ENCODE measurements at regions not wholly inside any gene's neighbourhood (a gene's known extent, or its start where the extent isn't known, plus 50 kb on each side); places are given as distances from the start of the nearest gene placed in this dataset.

DNA sequence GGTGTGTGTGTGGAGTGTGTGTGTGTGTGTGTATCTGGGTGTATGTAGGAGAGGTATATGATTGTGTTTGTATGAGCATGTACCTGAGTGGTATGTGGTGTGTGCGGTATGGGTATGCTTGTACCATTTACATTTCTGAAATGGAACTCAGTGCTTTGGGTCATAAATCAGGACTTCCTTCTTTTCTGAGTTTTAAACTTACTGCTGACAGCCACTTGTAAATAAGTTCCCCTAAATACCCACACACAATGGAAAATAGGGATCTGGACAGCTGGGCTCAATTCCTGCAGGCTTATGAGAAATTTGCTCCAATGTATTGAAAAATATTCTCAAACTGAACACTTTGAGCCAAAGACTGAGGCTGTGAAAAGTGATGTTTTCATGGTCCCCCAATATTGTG is 293.6 kb downstream of the HLX start:
- intact Hi-C loops (cut with DNase I), result no loop called here
- Histone ChIP-seq H3K27me3 (no peaks in the 10 kb centered on the region), H3K4me1 (peaks cover 0 to 13% (median 9%) of the 10 kb centered on the region in 3 donors), H3K27ac (no peak overlapping the region), H3K36me3 (no peaks in the 10 kb centered on the region), H3K4me3 (no peak overlapping the region), H3K9me3 (no peaks in the 10 kb centered on the region)
- WGBS, 2 donors, result 94 to 96% methylated on average over 1 of the region's 1 CpG
- no peak for ATAC-seq
- no peak for TF ChIP-seq CTCF (IDR thresholded peaks at IDR 0.05)
- DNase-seq, result no peak
- no peak for FAIRE-seq

DNA sequence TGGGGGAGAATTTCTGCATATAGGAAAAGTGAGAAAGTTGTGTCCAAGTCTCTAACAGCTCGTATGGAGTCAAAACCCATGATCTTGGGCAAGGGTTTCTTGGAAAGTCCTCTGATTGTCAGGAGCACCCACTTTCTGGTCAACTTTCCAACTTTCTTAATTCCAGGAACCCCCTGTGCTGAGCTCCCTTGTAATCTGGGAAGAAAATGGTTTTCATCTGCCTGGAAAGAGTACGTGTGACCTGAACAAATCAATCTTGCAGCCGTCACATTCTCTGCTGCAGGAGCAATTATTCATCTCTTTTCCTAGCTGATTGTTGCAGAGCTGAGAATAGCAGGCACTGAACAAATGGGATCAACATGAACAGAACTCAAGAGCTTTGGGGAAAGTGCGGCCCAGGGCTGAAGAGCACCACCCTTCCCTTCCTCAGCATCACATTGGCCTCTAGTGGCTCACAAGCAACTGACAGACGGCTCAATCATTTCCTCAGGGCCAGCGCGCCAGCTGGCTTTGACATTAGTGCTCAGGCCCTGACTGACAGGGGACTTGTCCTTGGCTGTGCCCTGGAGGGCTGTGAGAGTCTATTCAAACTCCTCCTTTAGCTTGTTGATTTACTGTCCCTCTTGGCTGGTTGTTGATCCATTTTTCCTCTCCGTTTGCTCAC is 295.2 kb downstream of the HLX start:
- DNase-seq, result peak in 5 of 6 donors; percentile 13 to 66 (median 33)
- no peak for TF ChIP-seq CTCF (IDR thresholded peaks at IDR 0.05)
- Histone ChIP-seq H3K4me3 (no peak overlapping the region), H3K27ac (peak overlapping the region in 1 of 4 donors; percentile 35), H3K4me1 (peaks cover 0 to 13% (median 9%) of the 10 kb centered on the region in 3 donors), H3K9me3 (no peaks in the 10 kb centered on the region), H3K36me3 (no peaks in the 10 kb centered on the region), H3K27me3 (no peaks in the 10 kb centered on the region)
- ATAC-seq, result peak; percentile 58 to 91 (median 74)
- FAIRE-seq, result no peak
- intact Hi-C loops (cut with DNase I), result no loop called here
- 27 to 29% methylated on average over 8 of the region's 8 CpGs for WGBS, 2 donors

DNA sequence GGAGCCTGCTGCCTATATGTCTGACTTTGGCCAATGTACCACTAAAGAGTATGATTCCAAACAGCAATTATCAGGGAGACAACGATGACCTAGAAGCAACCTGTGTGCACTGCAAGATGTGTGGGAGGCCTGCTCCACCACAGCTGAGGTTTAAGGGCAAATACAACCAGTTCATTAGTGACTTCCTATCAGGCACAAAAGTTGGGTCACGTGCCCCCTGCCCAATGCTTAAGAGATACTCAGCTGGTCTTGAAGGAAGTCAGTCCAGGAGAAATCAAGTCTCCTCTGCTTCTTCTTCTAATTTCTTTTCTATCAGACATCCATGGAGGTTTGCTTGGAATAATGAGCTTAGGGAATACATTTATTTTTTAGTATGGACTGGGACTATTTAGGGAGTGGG is 296.0 kb downstream of the HLX start:
- Histone ChIP-seq H3K36me3 (no peaks in the 10 kb centered on the region), H3K4me1 (peaks cover 0 to 13% (median 9%) of the 10 kb centered on the region in 3 donors), H3K27me3 (no peaks in the 10 kb centered on the region), H3K4me3 (no peak overlapping the region), H3K9me3 (no peaks in the 10 kb centered on the region), H3K27ac (peak overlapping the region in 1 of 4 donors; percentile 35)
- no peak for DNase-seq
- WGBS, 2 donors, result 68 to 80% methylated on average over 2 of the region's 2 CpGs
- no peak for ATAC-seq
- intact Hi-C loops (cut with DNase I), result no loop called here
- no peak for FAIRE-seq
- no peak for TF ChIP-seq CTCF (IDR thresholded peaks at IDR 0.05)

GRCh38 chr1:221180704-221181368 is 301.6 kb downstream of the HLX start:
- ATAC-seq, result no peak
- WGBS, 2 donors, result 90 to 100% methylated on average over 1 of the region's 1 CpG

More at GRCh38 chr1:221180704-221181368, 301.6 kb downstream of the HLX start:
- DNase-seq (no peak), FAIRE-seq (no peak)
- no peaks in the 10 kb centered on the region for H3K9me3 ChIP-seq
- no peak overlapping the region for H3K4me3 ChIP-seq
- no peaks in the 10 kb centered on the region for H3K27me3 ChIP-seq
- TF ChIP-seq CTCF (IDR thresholded peaks at IDR 0.05), result no peak
- no peak overlapping the region for H3K27ac ChIP-seq
- no peaks in the 10 kb centered on the region for H3K36me3 ChIP-seq
- intact Hi-C loops (cut with DNase I), result no loop called here
- H3K4me1 ChIP-seq, result peaks cover 14 to 26% (median 14%) of the 10 kb centered on the region in 3 donors
